GM12878 (cell line): ENCODE measurements at regions not wholly inside any gene's neighbourhood (a gene's known extent, or its start where the extent isn't known, plus 50 kb on each side); places are given as distances from the start of the nearest gene placed in this dataset.

Experiments used
- ATAC-seq: fragments of 200-7000 bp; cut with Tn5 transposase; 3 replicates; pipeline ENCODE4 v1.9.1; 2020; ENCODE audit warnings: mild to moderate bottlenecking, moderate library complexity
- BruUV-seq: library from RNA; stranded (reverse); fragments of 400-500 nt; replicated peaks from 2 replicates; lab custom pipeline; 2021; lab: Mats Ljungman, UMichigan
- CTCF ChIA-PET: fragments of 300-600 bp; sonication (Branson Sonifier 250); formaldehyde crosslinking; extraction: SDS; loops from one replicate; lab custom pipeline; 2021; ENCODE audit warnings: inconsistent platforms; lab: Yijun Ruan, JAX
- POLR2A ChIA-PET: fragments of 350-600 bp; formaldehyde crosslinking; extraction: SDS; loops from one replicate; lab custom pipeline; 2021; ENCODE audit warnings: inconsistent platforms; lab: Charles Lee
- RAD21 ChIA-PET: fragments of 300-600 bp; sonication (Branson Sonifier 250); formaldehyde crosslinking; loops from one replicate; lab custom pipeline; 2023; ENCODE audit warnings: antibody characterized with exemption; ENCODE audit not compliant: unreplicated experiment; lab: Charles Lee
- SMC1A ChIA-PET: fragments of 300-600 bp; sonication (Branson Sonifier 250); formaldehyde crosslinking; loops from one replicate; lab custom pipeline; 2023; ENCODE audit not compliant: unreplicated experiment, uncharacterized antibody; lab: Charles Lee
- DNase-seq: peaks from one replicate; pipeline ENCODE4 v3.0.0-alpha.2; 2011; ENCODE audit warnings: low read depth, low spot score
- FAIRE-seq: peaks from 3 replicates; lab custom pipeline; 2011; peaks lifted over from hg19 to GRCh38; lab: Jason Lieb, UNC
- H2AFZ ChIP-seq: 2 replicates; pipeline ENCODE4 v1.6.0; 2011; ENCODE audit warnings: low read depth, low read length, control low read depth; ENCODE audit not compliant: control insufficient read depth
- H3K27ac ChIP-seq: 2 replicates; pipeline ENCODE4 v1.5.1; 2011; ENCODE audit warnings: control low read depth; ENCODE audit not compliant: control insufficient read depth, insufficient read depth
- H3K27me3 ChIP-seq, 2 experiments: replicated peaks in 1 of 2; 2 replicates each; pipeline versions ENCODE4 v1.6.0 to v1.6.1; 2011; ENCODE audit warnings: low read length in 1 of 2; ENCODE audit not compliant: control insufficient read depth in 2 of 2, insufficient read depth in 2 of 2
- H3K36me3 ChIP-seq, 2 experiments: 2 replicates each; pipeline ENCODE4 v1.5.1; 2011; ENCODE audit warnings: low read length in 1 of 2; ENCODE audit not compliant: control insufficient read depth in 2 of 2, insufficient read depth in 2 of 2
- H3K4me1 ChIP-seq: 2 replicates; pipeline ENCODE4 v1.6.1; 2011; ENCODE audit warnings: mild to moderate bottlenecking, low read length, moderate library complexity, mixed read lengths; ENCODE audit not compliant: control insufficient read depth, insufficient read depth
- H3K4me2 ChIP-seq: 2 replicates; pipeline ENCODE4 v1.6.0; 2011; ENCODE audit warnings: control low read depth; ENCODE audit not compliant: control insufficient read depth, insufficient read depth
- H3K4me3 ChIP-seq: fragments of 200-600 bp; sonication (generic); 2 replicates; pipeline ENCODE4 v1.5.1; 2016
- H3K79me2 ChIP-seq: 2 replicates; pipeline ENCODE4 v1.6.0; 2011; ENCODE audit warnings: low read length; ENCODE audit not compliant: control insufficient read depth, insufficient read depth
- H3K9ac ChIP-seq: 2 replicates; pipeline ENCODE4 v1.8.0; 2011; ENCODE audit warnings: low read length, control low read depth, mixed read lengths; ENCODE audit not compliant: control insufficient read depth, insufficient read depth
- H3K9me3 ChIP-seq: replicated peaks from 3 replicates; pipeline ENCODE4 v1.5.1; 2011; ENCODE audit warnings: mild to moderate bottlenecking, low read length; ENCODE audit not compliant: control insufficient read depth, insufficient read depth
- H4K20me1 ChIP-seq: 2 replicates; pipeline ENCODE4 v1.6.0; 2011; ENCODE audit not compliant: control insufficient read depth, insufficient read depth
- CBFB ChIP-seq: IDR thresholded peaks from 2 replicates; pipeline ENCODE4 v1.6.1; 2016; ENCODE audit warnings: antibody characterized with exemption, low read depth
- IKZF1 ChIP-seq: fragments of 450-650 bp; conservative IDR thresholded peaks from 2 replicates; pipeline ENCODE4 v1.6.1; 2017; ENCODE audit warnings: antibody characterized with exemption, mild to moderate bottlenecking
- IRF4 ChIP-seq: IDR thresholded peaks from 2 replicates; pipeline ENCODE4 v1.6.1; 2011; ENCODE audit warnings: low read depth, low read length
- MEF2B ChIP-seq: fragments of 450-650 bp; IDR thresholded peaks from 2 replicates; pipeline ENCODE4 v1.6.1; 2018; ENCODE audit warnings: mild to moderate bottlenecking, moderate library complexity; ENCODE audit not compliant: partially characterized antibody, poor library complexity, severe bottlenecking
- NFYB ChIP-seq: IDR thresholded peaks from 2 replicates; pipeline ENCODE4 v1.6.1; 2011; ENCODE audit warnings: low read depth, mild to moderate bottlenecking, low read length, improper control_type of control experiment, moderate library complexity; ENCODE audit not compliant: insufficient read depth
- NR2C1 ChIP-seq: fragments of 450-650 bp; IDR thresholded peaks from 2 replicates; pipeline ENCODE4 v1.6.1; 2017; ENCODE audit warnings: antibody characterized with exemption, mild to moderate bottlenecking, moderate library complexity
- POLR2AphosphoS5 ChIP-seq: IDR thresholded peaks from 2 replicates; pipeline ENCODE4 v1.6.1; 2011; ENCODE audit warnings: mild to moderate bottlenecking, low read length, inconsistent platforms
- TCF12 ChIP-seq: IDR thresholded peaks from 2 replicates; pipeline ENCODE4 v1.6.1; 2011; ENCODE audit warnings: low read depth, mild to moderate bottlenecking, low read length
- WGBS: methylation state at CpG from one replicate; pipeline ENCODE4 v1.1.6; 2016; ENCODE audit warnings: low lambda C conversion rate; ENCODE audit not compliant: insufficient replicate concordance, insufficient coverage; ENCODE audit errors: missing lambda C conversion rate; 5-methylcytosine and 5-hydroxymethylcytosine counted together
- in situ Hi-C: fragments of 300-500 bp; cut with MboI; formaldehyde crosslinking; loops from 9 replicates; pipeline ENCODE4 v1.14.3; 2018; ENCODE audit warnings: mixed read lengths
- intact Hi-C: fragments of 100-400 bp; cut with micrococcal nuclease; formaldehyde crosslinking; loops from one replicate; pipeline ENCODE4 v1.14.2; 2022; ENCODE audit not compliant: unreplicated experiment

- no TSS peak for BruUV-seq
- peak; percentile 67 for ATAC-seq
- H3K9me3 ChIP-seq = peaks cover 4% of the 10 kb centered on the region; the same call in 1 of the 3 replicates
- H3K27me3 ChIP-seq = no peaks in the 10 kb centered on the region
- intact Hi-C loops (no loop called here), in situ Hi-C loops (no loop called here)
- no peak overlapping the region for H3K27ac ChIP-seq
- ChIA-PET CTCF (interaction anchor here (1.1 to 1.2 kb wide), 3 partner anchors 9 to 39 kb away, joined by 3 read pairs; no protein-coding TSS in a partner anchor), RAD21 (interaction anchor here (1.1 to 1.9 kb wide), 3 partner anchors 34 to 44 kb away, joined by 3 to 11 read pairs (median 4); no protein-coding TSS in a partner anchor), SMC1A (interaction anchor here (1.2 to 1.7 kb wide), 3 partner anchors 33 to 326 kb away, joined by 3 to 4 read pairs (median 3); no protein-coding TSS in a partner anchor)
- no peak overlapping the region for H3K4me2 ChIP-seq
- 8% methylated on average over 32 of the region's 32 CpGs for WGBS
- H3K4me1 ChIP-seq = peaks cover 16% of the 10 kb centered on the region
- TF ChIP-seq CBFB = no peak
- TF ChIP-seq NR2C1 = no peak
- peak; percentile 67; the same call in 1 of the 2 replicates for TF ChIP-seq TCF12
- no peak for TF ChIP-seq IKZF1
- TF ChIP-seq NFYB = 0 out of 2 replicates have a peak, but pooled peaks have one; percentile 22
- TF ChIP-seq MEF2B = peak; percentile 60
- no peak for TF ChIP-seq IRF4
- no peak for TF ChIP-seq POLR2AphosphoS5
- TF ChIP-seq, all 136 proteins: peak for 3
- Histone ChIP-seq H3K36me3 (no peaks in the 10 kb centered on the region), H3K9ac (no peak overlapping the region), H3K4me3 (no peak overlapping the region), H4K20me1 (no peaks in the 10 kb centered on the region), H2AFZ (no peak overlapping the region), H3K79me2 (no peaks in the 10 kb centered on the region)
- FAIRE-seq (no peak), DNase-seq (peak; percentile 19)
- POLR2A ChIA-PET = interaction anchor here (1.1 to 1.3 kb wide), 2 partner anchors 35 to 36 kb away, joined by 3 to 4 read pairs; no protein-coding TSS in a partner anchor
Measured at GRCh38 chr21:43318841-43319781, 107.8 kb downstream of the SIK1 start.
